Mammary epithelial cell (primary cell): ENCODE measurements at regions not wholly inside any gene's neighbourhood (a gene's known extent, or its start where the extent isn't known, plus 50 kb on each side); places are given as distances from the start of the nearest gene placed in this dataset.

Experiments used
- EZH2 ChIP-seq: IDR thresholded peaks from 2 replicates; pipeline ENCODE4 v1.6.1; 2012; ENCODE audit warnings: low read length, inconsistent platforms, borderline replicate concordance
- TF ChIP-seq, protein P1 (sequence below), 2 donors: IDR thresholded peaks in 1 of 2; conservative IDR thresholded peaks in 1 of 2; 2 replicates each; pipeline ENCODE4 v1.5.1; 2011 to 2012; ENCODE audit warnings: inconsistent platforms in 2 of 2, low read length in 2 of 2, mild to moderate bottlenecking in 2 of 2, control low read depth in 1 of 2, low read depth in 1 of 2; ENCODE audit not compliant: insufficient read depth in 1 of 2; ENCODE audit errors: extremely low read depth in 1 of 2

GRCh38 chr16:85421338-85422195, 191.6 kb upstream of the GSE1 start:
- no peak for TF ChIP-seq EZH2
- TF ChIP-seq, protein P1, sequence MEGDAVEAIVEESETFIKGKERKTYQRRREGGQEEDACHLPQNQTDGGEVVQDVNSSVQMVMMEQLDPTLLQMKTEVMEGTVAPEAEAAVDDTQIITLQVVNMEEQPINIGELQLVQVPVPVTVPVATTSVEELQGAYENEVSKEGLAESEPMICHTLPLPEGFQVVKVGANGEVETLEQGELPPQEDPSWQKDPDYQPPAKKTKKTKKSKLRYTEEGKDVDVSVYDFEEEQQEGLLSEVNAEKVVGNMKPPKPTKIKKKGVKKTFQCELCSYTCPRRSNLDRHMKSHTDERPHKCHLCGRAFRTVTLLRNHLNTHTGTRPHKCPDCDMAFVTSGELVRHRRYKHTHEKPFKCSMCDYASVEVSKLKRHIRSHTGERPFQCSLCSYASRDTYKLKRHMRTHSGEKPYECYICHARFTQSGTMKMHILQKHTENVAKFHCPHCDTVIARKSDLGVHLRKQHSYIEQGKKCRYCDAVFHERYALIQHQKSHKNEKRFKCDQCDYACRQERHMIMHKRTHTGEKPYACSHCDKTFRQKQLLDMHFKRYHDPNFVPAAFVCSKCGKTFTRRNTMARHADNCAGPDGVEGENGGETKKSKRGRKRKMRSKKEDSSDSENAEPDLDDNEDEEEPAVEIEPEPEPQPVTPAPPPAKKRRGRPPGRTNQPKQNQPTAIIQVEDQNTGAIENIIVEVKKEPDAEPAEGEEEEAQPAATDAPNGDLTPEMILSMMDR (conservative IDR thresholded peaks at IDR 0.05 in 1 of 2, IDR thresholded peaks at IDR 0.05 in 1 of 2; ENCODE audit: extremely low read depth in 1 of 2, insufficient read depth in 1 of 2, low read depth in 1 of 2, low read length in 2 of 2) = no peak
